ENCODE measurements at regions not wholly inside any gene's neighbourhood (a gene's known extent, or its start where the extent isn't known, plus 50 kb on each side); places are given as distances from the start of the nearest gene placed in this dataset.

DNA sequence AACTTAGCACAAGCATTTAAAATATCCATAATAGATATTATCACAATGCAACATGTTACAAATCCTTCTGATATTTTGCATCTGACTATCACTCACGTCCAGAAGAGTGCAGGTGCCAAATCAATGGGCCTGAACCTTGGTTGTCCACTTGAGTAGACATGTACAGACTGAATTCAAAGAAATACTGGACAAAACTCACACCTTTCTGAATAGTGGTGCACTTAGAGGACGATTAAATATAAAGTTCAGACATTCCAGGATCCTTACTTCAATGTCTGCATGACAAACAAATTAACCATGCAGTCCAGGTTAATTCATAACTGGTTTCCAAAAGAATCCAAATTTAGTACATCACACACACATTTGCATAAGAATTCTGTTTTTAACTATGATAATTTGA is 406.0 kb upstream of the EDA2R start:
- TF ChIP-seq, protein P1, sequence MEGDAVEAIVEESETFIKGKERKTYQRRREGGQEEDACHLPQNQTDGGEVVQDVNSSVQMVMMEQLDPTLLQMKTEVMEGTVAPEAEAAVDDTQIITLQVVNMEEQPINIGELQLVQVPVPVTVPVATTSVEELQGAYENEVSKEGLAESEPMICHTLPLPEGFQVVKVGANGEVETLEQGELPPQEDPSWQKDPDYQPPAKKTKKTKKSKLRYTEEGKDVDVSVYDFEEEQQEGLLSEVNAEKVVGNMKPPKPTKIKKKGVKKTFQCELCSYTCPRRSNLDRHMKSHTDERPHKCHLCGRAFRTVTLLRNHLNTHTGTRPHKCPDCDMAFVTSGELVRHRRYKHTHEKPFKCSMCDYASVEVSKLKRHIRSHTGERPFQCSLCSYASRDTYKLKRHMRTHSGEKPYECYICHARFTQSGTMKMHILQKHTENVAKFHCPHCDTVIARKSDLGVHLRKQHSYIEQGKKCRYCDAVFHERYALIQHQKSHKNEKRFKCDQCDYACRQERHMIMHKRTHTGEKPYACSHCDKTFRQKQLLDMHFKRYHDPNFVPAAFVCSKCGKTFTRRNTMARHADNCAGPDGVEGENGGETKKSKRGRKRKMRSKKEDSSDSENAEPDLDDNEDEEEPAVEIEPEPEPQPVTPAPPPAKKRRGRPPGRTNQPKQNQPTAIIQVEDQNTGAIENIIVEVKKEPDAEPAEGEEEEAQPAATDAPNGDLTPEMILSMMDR (IDR thresholded peaks at IDR 0.05): no peak
- no peak for TF ChIP-seq POLR2A (IDR thresholded peaks at IDR 0.05)
